Astrocyte of the hippocampus (primary cell): ENCODE measurements at regions not wholly inside any gene's neighbourhood (a gene's known extent, or its start where the extent isn't known, plus 50 kb on each side); places are given as distances from the start of the nearest gene placed in this dataset.
A peak's percentile ranks its signal among the peaks of the same experiment; 100 is the strongest.
"Not testable (repeated sequence)": the region's sequence is repeated elsewhere in the genome, so short reads cannot be mapped to it uniquely, and the experiment has no call there.

Experiments used
- DNase-seq: peaks from one replicate; pipeline ENCODE4 v3.0.0; 2011; ENCODE audit warnings: low read depth, low spot score

DNA sequence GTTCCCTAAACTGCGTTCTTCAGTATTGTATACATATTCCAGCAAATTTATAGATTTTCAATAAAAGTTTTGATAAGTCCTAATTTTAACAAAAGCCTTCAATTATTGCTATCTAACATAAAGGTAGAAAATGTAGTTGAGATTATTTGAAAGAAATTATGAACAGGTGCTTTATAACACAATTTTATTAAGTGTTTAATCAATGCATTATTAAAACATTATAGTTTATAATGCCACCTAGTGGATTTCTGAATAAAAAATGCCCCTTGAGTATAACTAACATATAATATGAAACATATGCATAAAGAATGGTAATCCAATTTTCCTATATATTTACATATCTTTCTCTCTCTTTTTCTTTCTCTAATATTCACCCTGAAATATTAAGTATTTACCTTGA is 515.3 kb downstream of the SLC6A15 start:
- DNase-seq, result no peak

DNA sequence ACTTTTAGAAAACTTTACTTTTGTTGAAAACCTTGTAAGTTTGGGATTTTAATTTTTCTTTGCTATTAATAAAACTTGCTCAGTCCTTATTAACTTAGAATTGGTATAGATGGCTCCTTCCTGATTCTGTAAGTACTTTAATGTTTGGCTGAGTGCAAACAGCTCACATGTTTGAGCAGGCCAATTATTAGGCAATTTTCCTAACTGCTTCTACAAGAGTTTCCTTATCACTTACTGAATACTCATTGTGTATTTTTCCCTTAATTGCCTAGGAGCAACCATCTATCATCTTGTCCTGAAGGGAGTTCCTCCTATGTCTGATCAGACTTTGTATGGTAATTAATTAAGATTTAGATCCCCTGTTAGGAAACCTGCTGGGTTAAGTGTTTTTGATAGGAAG is 521.4 kb downstream of the SLC6A15 start:
- DNase-seq, result not testable (repeated sequence)

DNA sequence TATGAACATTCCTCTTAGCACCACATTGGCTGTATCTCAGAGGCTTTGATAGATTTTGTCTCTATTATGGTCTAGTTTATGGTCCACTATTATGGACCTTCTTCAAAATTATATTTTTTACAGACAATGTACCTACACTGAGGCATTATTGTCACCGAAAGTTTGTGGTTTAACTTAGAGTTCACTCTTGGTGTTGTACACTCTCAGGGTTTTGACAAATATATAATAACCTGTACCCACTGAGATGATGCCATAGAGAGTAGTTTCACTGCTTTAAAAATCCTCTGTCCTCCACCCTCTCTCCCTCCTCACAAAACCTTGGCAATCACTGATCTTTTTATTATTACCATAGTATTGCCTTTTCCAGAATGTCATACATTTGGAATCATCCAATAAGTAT is 528.2 kb downstream of the SLC6A15 start:
- no peak for DNase-seq

DNA sequence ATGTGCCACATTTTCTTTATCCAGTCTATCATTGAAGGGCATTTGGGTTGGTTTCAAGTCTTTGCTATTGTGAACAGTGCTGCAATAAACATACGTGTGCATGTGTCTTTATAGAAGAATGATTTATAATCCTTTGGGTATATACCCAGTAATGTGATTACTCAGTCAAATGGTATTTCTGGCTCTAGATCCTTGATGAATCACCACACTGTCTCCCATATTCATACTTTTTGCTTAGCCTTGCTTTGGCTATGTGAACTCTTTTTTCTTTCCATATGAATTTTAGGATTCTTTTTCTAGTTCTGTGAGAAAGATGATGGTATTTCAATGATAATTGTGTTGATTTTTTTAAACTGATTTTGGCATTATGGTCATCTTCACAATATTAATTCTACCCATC is 530.1 kb downstream of the SLC6A15 start:
- peak; percentile 28 for DNase-seq

DNA sequence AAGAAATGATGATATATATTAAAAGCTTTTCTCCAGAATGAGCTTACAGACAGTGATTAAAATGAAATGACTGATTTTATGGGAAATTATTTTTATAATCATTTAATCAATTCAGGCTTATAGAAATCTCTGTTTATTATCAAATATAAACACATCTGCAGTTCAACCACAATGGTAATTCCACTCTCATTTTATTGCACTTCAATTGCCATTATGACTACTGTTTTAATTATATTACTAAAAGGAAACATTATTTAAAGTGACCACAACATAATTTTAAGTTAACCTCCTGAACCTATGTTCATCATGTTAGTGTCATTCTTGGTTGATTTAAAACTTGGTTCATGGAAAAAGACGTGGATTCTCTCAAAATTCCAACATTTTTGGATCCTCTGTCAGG is 536.3 kb downstream of the SLC6A15 start:
- DNase-seq, result no peak

DNA sequence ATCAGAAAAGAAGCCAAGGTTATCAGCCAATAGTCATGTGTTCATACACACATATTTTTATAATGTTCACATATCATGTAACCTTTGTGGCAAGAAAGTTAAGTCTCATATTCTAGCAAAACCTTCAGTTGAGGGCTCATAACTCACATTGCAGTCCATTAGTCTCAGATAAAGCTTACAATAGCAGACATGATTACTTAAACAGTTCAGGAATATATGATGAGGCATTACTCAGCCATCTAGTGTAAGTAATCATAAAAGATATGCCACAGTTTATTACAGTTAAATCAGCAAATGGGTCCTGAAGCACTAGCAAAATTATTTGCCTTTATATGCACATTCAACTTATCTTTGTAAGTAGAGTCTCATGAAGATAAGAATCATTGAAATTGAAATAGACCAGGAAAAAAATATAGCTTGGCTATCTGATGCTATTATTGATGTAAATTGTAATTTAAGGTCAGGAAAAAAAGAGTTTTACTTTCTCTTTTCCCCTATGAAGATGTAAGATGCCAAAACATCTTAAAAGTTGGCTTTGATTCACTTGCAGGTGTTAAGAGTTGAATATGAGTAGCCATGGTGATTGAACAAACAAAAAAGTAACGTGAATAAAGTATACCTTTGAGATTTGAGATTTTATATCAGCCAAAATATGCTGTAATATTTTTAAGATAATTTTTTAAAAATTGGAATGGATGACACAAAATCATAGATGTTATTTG is 537.0 kb downstream of the SLC6A15 start:
- DNase-seq, result no peak

DNA sequence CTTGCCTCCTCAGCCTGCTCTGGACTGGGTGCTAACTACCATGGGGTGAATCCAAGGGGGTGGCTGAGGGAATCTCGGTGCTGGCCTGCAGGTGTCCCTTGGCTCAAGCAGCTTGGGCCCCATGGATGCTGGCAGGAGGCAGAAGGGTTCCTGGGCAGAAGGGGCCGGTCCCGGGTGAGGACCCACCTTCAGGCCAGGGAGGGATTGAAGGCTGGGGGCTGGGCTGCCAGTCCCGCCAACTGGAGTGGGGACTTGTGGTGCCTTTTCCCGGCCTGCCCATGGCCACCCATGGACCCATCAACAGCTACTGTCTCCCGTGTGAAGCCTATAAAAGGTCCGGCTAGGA is 550.1 kb downstream of the SLC6A15 start:
- DNase-seq, result no peak

DNA sequence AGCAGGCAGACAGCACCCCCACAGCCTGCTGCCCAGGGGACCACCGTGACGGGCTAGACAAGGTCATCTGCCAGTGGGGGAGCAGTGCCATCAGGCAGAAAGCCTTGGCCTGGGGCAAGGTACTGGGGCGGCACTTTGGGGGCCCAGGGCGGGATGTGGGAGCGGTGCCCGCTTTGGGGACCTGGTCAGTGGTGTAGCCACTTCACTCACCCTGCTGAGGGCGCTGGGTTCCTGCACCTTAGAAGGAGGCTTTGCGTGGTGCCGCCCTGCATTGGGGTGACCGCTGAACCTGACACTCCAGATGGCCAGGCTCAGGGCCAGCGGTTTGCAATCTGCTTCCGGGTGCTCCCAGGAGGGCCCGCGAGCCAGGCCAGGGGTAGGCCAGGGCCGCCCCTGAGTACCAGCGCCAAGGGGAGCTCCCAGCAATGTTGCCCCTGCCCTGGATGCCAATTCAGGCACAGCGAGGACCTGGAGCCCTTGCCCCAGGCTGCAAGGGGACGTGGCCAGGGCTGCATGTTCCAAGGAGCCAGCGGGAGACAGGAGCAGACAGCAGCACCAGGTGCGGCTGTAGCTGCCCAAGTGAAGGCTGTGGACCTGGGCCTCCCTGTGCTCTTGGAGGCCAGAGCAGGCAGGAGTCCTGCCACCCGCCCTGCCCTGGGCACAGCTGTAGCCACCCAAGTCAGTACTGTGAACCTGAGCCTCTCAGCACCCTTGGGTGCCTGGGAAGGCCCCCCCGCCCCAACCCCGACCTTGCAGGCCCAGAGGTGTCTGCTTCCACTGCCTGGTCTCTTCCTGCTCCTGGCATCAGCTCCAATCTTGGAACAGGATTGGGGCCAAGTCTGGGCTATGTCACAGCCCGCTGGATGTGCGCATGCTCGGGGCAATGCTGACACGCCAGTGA is 550.7 kb downstream of the SLC6A15 start:
- DNase-seq, result no peak

DNA sequence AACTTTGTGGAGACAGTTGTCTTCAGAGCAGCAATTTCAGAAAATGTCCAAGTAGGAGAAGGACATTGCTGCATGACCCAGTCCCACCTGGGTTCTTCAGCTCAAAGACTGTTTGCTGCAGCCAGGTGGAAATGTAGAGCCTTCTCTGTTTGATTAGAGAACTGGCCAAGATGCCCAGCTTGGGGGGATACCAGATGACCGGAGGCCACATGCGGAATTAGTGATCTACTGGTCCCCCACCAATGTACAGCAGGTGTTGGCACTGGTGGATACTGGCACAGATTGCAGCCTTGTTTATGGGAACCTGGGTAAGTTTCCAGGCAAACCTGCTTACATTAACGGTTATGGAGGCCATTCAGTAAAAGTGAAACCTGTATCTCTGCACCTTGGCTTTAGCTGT is 555.3 kb downstream of the SLC6A15 start:
- DNase-seq, result no peak

DNA sequence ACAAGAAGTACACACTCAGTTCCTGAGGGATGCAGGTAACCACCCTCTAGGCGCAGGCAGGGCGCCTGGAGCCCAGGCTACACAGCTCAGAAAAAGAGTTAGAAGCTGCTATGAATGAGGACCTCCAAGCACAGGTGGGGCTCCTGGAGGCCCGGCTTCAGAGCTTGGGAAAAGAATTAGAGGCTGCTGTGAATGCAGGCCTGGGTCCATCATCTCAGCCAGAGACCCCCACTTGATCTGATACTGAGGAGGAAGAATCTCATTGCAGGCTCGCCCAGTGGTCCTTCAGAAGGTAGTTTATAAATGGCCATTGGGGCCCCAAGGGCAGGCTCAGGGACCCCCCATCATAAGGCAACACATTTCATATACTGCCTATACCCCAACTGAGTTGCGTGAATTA is 556.4 kb downstream of the SLC6A15 start:
- no peak for DNase-seq

DNA sequence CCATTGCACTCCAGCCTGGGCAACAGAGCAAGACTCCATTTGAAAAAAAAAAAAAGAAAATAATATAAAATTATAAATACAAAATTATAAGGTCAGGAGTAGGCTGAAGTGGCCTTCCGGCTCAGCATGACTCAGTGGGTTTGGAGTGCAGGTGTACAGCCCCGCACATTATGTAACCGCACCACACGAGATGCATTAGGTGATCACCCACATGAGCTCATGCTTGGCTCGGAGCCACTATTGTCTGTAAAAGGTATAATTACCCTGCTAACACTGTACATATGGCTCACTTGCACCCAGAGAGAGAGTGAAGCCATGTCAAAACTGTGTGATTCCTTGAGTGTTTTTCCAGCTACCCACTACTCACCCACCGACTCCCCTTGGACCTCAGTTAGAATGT is 557.0 kb downstream of the SLC6A15 start:
- no peak for DNase-seq

DNA sequence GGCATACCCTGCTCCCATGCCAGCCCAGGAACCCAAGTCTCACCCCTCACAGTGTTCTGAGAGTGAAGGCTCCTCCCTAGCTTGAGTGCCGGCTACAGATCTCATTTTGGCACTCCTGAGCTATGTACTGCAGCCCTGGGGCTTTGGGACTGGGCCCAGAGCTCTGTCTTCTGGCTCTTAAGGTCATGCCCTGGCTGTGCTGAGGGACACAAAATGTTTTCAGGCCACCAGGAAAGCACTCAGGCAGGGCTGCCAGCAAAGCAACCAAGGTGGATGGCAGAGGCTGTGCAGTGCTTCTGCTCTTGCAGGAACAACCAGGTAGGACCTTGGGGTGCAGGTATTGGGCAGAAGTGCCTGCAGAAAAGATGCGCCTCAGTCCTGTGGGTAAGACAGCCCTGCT is 564.0 kb downstream of the SLC6A15 start:
- DNase-seq, result no peak

DNA sequence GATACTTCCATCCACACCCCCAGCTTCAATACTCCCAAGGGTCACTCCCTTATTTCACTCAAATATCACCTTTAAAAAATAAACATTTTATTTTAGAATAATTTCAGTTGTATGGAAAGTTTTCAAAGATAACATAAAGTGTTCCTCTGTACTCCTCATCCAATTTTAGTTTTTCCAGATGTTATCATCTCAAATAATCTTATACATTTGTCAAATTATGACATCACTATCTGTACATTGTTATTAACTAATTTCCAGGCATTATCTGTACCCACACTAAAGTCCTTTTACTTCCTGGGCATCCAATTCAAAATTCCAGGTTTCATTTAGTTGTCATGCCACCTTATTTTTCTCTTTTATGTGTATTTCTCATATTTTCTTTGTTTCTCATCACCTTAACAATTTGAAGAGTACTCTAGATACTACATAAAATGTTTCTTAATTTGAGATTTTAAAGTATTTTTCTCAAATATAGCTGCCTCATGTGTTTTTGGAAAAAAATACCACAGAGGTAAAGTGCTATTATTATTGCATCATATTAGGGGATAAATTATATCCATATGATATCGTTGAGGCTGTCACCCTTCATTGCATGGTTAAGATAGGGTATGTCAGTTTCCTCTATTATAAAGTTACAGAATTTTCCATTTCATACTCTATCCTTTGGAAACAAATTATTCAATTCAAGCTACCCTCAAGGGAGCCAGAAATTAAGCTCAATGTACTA is 571.0 kb downstream of the SLC6A15 start:
- DNase-seq, result no peak

DNA sequence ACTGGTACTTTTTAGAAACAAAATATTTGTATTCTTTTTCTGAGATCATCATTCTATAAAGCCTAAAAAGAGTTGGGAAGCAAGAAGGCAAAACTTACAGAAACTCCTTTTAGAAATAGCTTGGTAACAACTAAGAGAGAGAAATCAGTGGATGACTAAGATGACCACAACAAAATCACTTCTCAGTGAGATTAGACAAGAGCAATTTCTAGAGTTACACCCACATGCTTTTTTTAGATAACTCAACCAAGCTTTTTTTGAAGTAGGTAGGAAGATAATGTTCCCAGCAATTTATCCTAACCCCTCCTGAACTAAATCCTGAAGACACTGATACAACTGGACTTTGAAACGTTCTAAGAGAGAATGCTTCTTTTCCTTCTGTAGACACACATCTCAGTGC is 576.4 kb downstream of the SLC6A15 start:
- no peak for DNase-seq

DNA sequence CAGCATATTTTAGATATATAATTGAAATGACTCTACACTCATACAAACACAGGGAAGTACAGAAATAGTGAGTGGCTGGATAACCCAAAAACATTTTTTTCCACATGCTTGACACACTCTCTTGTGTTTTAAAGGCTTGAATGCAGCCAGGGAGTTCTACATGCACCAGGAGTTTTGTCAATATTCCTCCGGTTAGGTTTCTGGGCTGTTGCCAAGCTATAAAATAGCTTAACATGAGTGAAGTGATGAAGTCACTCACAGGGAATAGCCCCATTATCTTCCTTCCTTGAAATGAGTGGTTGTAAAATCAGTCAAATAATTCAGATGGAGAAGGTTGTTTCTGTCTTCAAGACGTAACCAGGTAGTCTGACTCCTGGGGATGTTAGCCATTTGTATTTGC is 582.7 kb downstream of the SLC6A15 start:
- no peak for DNase-seq

DNA sequence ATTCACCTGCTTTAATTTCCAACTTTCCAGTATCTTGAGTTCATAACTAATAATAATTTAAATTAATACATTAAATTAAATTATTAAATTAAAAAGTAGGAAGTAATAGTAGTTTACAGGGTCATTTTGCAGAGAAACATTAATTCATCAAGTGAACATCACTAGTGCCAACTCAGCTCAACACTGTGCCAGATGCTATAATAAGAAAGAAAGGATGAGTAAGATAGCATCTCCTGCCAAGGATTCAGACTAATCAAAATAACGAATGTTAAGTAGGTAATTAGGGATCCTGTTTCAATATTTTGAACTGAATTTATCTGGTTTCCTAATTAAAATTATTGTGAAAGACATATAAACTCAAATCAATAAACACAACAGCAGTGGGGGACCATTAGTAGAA is 596.7 kb downstream of the SLC6A15 start:
- no peak for DNase-seq

DNA sequence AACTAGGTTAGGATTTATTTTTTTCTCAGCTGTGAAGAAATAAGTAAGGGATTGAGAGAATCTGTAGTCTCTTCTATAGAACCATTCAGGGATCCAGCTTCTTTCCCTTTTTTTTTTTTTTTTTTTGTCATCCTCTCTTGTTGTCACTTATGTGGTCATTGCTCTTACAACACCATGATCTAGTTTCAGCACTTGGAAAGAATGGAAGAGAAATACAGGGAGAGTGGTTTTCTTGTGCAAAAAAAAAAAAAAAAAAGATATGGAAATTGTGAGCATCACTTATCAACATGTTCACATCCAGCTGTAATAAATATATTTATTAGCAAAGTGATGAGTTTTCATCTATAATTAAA is 599.3 kb downstream of the SLC6A15 start:
- DNase-seq, result no peak

DNA sequence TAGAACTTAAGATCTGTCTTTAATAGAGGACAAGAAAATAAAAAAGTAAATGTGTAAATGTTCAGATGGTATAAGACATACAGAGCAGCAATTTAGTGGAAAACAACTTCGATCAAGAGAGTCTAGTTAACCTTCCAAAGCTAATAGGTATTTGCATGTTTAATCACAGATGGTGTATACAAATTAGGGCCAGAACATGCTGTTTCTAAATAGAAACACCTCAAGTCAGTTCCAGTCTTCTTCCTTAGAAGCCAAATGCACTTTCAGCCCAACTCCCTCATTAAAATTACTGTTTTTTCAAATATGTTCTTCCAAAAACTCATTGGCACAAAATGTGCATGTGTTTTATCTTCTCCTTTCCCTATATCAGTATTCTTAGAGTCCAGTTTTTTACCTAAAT is 604.4 kb downstream of the SLC6A15 start:
- no peak for DNase-seq

DNA sequence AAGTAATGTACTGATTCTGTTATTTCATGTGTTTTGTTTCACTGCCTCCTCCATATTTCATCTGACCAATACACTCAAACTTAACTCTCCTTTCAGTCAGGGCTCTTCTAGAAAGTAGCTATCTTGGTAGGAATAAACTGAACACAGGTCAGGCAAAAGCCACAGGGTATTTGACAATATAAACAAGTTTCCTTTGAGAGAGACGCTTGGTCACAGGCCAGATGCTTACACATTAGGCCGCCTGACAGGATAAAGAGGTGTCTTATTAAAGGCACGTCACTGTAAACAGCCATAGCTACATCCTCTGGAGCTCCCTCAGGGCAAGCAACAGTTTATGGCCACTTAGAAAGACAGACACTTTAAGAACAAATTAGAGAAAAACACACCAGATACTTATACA is 607.5 kb downstream of the SLC6A15 start:
- DNase-seq, result no peak

DNA sequence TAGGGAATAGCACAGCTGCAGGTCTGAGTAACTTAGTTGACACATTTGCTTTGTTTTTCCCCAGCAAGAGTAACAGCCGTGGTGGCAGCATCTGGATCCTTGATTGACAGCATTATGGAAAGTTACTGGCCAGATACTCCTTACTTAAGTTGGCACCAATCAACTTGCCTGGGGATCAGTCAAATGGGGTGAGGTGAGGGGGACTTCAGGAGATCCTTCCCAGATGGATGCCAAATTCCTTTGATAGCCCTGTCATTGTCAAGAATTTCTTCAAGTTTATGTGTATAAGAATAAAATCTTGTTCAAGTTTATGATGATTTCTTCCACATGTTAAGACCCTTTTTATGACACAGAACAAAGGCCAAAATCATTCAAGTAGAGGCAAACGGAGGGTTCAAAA is 618.4 kb downstream of the SLC6A15 start:
- DNase-seq, result no peak

DNA sequence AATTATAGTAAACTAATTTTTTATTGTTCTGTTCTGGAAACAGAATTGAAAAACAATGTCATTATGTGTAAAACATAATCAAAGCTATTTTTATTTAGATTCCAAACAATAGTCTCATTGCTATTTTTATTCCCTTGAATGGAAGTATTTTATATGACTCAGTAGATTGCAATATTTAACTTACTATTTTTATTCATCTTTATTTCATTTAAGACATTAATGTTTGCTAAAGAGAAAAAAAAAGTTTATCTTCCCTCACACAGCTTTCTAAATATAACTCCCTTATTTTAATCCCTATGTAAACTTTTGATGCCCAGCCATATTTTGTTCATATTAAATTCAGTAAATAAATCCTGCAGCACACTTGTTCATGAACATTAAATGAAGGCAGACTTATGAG is 622.4 kb downstream of the SLC6A15 start:
- no peak for DNase-seq

DNA sequence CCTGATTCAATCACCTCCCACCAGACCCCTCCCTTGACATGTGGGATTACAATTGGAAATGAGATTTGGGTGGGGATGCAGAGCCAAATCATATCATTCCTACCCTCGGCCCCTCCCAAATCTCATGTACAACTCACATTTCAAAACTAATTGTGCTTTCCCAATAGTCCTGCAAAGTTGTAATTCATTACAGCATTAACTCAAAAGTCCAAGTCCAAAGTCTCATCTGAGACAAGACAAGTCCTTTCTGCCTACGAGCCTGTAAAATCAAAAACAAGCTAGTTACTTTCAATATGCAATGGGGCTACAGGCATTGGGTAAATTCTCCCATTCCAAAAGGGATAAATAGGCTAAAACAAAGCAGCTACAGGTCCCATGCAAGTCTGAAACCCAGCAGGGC is 634.6 kb downstream of the SLC6A15 start:
- no peak for DNase-seq

DNA sequence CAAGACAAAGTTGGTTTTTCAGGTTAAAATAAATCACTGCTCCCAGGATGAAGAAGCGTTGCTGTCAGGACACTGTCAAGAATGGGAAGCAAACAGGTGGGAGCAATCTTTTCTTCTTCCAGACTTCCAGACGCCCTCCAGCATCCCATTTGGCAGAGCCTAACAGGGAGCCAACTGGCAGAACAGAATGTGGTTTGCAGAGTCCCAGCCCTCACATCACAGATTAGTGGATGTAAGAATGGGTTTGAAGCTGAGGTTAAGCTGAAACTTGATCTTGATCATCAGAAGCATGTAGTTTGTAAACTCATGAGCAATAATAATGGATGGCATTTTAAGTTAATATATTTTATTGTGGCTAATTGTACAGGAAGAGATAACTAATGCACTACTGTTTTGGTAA is 636.4 kb downstream of the SLC6A15 start:
- DNase-seq, result no peak
